Loucy (cell line): ENCODE measurements at regions not wholly inside any gene's neighbourhood (a gene's known extent, or its start where the extent isn't known, plus 50 kb on each side); places are given as distances from the start of the nearest gene placed in this dataset.

ENCODE experiments used
- H2AFZ ChIP-seq: fragments of 200-600 bp; sonication (generic); 2 replicates; pipeline ENCODE4 v1.6.0; 2016; ENCODE audit warnings: antibody characterized with exemption, mild to moderate bottlenecking, low read length, moderate library complexity
- H3F3A ChIP-seq: fragments of 200-600 bp; 2 replicates; pipeline ENCODE4 v1.6.0; 2016; ENCODE audit warnings: antibody characterized with exemption, low read depth, mild to moderate bottlenecking
- H3K27me3 ChIP-seq: fragments of 200-600 bp; sonication (generic); 2 replicates; pipeline ENCODE4 v1.6.1; 2014; ENCODE audit warnings: low read length, mild to moderate bottlenecking; ENCODE audit not compliant: insufficient read depth, poor library complexity, severe bottlenecking
- H3K36me3 ChIP-seq: fragments of 200-600 bp; sonication (generic); 2 replicates; pipeline ENCODE4 v1.6.1; 2016; ENCODE audit warnings: low read length; ENCODE audit not compliant: insufficient read depth
- H3K4me1 ChIP-seq: fragments of 200-600 bp; sonication (generic); 2 replicates; pipeline ENCODE4 v1.5.1; 2014; ENCODE audit warnings: low read length, mild to moderate bottlenecking; ENCODE audit not compliant: insufficient read depth, poor library complexity, severe bottlenecking
- H3K4me2 ChIP-seq: fragments of 200-600 bp; sonication (generic); 2 replicates; pipeline ENCODE4 v1.6.0; 2014; ENCODE audit warnings: antibody characterized with exemption, low read length, low read depth, mild to moderate bottlenecking; ENCODE audit not compliant: poor library complexity, severe bottlenecking
- H3K4me3 ChIP-seq: fragments of 200-600 bp; sonication (generic); 2 replicates; pipeline ENCODE4 v1.5.1; 2014; ENCODE audit warnings: low read length, mild to moderate bottlenecking, mixed read lengths; ENCODE audit not compliant: poor library complexity, severe bottlenecking
- H3K79me2 ChIP-seq: fragments of 200-600 bp; sonication (generic); 2 replicates; pipeline ENCODE4 v1.6.1; 2014; ENCODE audit warnings: low read length; ENCODE audit not compliant: insufficient read depth
- H3K9ac ChIP-seq: fragments of 200-600 bp; sonication (generic); 2 replicates; pipeline ENCODE4 v1.6.0; 2014; ENCODE audit warnings: mild to moderate bottlenecking, low read depth, low read length, moderate library complexity; ENCODE audit not compliant: poor library complexity, severe bottlenecking
- H3K9me2 ChIP-seq: fragments of 200-600 bp; sonication (generic); replicated peaks from 2 replicates; pipeline ENCODE4 v1.6.1; 2016; ENCODE audit warnings: low read depth, low read length, mixed read lengths
- H3K9me3 ChIP-seq: fragments of 200-600 bp; sonication (generic); 2 replicates; pipeline ENCODE4 v1.6.1; 2014; ENCODE audit warnings: mild to moderate bottlenecking, antibody characterized with exemption, low read length, low read depth; ENCODE audit not compliant: insufficient read depth
- H4K20me1 ChIP-seq: fragments of 200-600 bp; sonication (generic); 2 replicates; pipeline ENCODE4 v1.6.0; 2014; ENCODE audit warnings: antibody characterized with exemption, low read length, mild to moderate bottlenecking; ENCODE audit not compliant: insufficient read depth, poor library complexity, severe bottlenecking
- EZH2phosphoT487 ChIP-seq: fragments of 200-600 bp; IDR thresholded peaks from 2 replicates; pipeline ENCODE4 v1.6.1; 2018; ENCODE audit warnings: antibody characterized with exemption, mild to moderate bottlenecking, moderate library complexity, borderline replicate concordance
- TF ChIP-seq, protein P1 (sequence below): fragments of 200-600 bp; sonication (generic); conservative IDR thresholded peaks from 2 replicates; pipeline ENCODE4 v1.5.1; 2014; ENCODE audit warnings: mild to moderate bottlenecking, antibody characterized with exemption, low read length

DNA sequence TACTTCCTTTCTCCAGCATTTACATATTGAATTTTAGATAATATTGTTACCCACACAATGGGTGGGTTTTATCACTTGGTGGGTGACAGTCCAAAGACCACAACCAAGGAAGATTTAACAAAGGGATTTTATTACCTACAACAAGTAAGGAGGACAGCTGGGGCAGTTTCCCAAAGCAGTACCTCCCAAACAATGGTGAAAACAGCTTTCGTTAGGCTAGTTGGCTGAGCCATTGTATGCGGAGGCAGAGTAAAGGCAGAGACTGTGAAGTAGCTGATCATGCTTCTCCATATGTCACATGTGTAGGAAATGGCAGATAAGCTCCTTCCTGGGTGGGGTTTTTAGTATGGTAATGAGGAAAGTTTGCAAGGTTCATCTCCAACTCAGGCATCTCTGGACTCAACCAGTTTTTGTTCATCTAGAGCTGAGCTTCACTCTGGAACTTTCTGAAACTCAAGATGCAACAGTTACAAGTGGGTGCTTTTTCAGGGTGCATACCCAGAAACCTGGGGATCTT, 104.3 kb upstream of the PSMD7 start:
- Histone ChIP-seq H2AFZ (no peak overlapping the region), H3K9me2 (peaks cover 3% of the 10 kb centered on the region; the same call in 1 of the 2 replicates), H3K9ac (no peak overlapping the region), H3K27me3 (no peaks in the 10 kb centered on the region), H3K4me3 (no peak overlapping the region), H3K4me1 (no peaks in the 10 kb centered on the region), H3K9me3 (no peaks in the 10 kb centered on the region), H3K79me2 (no peaks in the 10 kb centered on the region), H4K20me1 (no peaks in the 10 kb centered on the region), H3F3A (no peaks in the 10 kb centered on the region), H3K4me2 (no peak overlapping the region), H3K36me3 (no peaks in the 10 kb centered on the region)
- TF ChIP-seq EZH2phosphoT487 = no peak
- TF ChIP-seq, protein P1, sequence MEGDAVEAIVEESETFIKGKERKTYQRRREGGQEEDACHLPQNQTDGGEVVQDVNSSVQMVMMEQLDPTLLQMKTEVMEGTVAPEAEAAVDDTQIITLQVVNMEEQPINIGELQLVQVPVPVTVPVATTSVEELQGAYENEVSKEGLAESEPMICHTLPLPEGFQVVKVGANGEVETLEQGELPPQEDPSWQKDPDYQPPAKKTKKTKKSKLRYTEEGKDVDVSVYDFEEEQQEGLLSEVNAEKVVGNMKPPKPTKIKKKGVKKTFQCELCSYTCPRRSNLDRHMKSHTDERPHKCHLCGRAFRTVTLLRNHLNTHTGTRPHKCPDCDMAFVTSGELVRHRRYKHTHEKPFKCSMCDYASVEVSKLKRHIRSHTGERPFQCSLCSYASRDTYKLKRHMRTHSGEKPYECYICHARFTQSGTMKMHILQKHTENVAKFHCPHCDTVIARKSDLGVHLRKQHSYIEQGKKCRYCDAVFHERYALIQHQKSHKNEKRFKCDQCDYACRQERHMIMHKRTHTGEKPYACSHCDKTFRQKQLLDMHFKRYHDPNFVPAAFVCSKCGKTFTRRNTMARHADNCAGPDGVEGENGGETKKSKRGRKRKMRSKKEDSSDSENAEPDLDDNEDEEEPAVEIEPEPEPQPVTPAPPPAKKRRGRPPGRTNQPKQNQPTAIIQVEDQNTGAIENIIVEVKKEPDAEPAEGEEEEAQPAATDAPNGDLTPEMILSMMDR = no peak

DNA sequence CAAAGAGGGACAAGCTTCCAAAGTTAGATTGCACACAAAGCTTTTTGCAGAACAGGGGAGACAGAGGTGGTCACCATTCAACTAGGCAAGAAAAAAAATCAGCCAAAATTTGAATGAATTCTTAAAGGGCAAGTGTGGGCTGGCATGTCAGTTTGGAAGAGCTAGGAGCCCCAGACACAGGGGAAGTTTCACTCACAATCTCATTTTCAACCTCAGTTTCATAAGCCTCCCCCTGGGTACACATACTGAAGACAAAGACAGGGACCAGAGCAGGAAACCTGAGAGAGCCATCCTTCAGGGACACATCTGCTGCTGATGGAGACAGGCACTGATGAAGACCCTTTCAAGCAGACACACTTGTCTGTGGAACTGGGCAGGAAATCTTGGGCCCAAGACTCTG, 106.3 kb upstream of the PSMD7 start:
- Histone ChIP-seq H3K36me3 (no peaks in the 10 kb centered on the region), H3K27me3 (no peaks in the 10 kb centered on the region), H2AFZ (no peak overlapping the region), H3F3A (no peaks in the 10 kb centered on the region), H3K4me3 (no peak overlapping the region), H4K20me1 (no peaks in the 10 kb centered on the region), H3K9me3 (no peaks in the 10 kb centered on the region), H3K9me2 (0 out of 2 replicates have a peak, but pooled peaks cover 7% of the 10 kb centered on the region), H3K79me2 (no peaks in the 10 kb centered on the region), H3K4me2 (no peak overlapping the region), H3K9ac (no peak overlapping the region), H3K4me1 (no peaks in the 10 kb centered on the region)
- no peak for TF ChIP-seq EZH2phosphoT487
- TF ChIP-seq, protein P1 = no peak

DNA sequence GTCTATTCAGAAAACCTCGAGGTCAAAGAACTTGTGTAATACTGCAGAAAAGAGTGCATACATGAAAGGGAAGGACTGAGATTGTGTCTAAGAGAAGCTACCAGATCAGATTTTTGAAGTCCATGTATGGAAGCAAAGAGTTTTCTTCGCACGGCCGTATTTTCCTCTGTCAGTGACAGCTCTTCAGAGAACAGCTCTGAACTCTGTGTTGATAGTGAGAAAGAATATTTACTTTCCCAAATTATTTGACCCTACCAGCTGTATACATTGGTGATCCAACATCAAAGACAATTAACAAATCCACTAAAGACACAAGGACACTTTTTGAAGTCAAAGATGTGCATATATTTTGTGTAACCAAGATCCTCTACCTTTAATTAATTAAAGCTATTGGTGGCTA, 107.8 kb upstream of the PSMD7 start:
- no peaks in the 10 kb centered on the region for H3K27me3 ChIP-seq
- H3K9me3 ChIP-seq = no peaks in the 10 kb centered on the region
- no peaks in the 10 kb centered on the region for H3F3A ChIP-seq
- H3K36me3 ChIP-seq = no peaks in the 10 kb centered on the region
- H3K9ac ChIP-seq = no peak overlapping the region
- 0 out of 2 replicates have a peak, but pooled peaks cover 7% of the 10 kb centered on the region for H3K9me2 ChIP-seq
- no peaks in the 10 kb centered on the region for H3K79me2 ChIP-seq
- H4K20me1 ChIP-seq = no peaks in the 10 kb centered on the region
- H2AFZ ChIP-seq = no peak overlapping the region
- H3K4me3 ChIP-seq = no peak overlapping the region
- no peaks in the 10 kb centered on the region for H3K4me1 ChIP-seq
- no peak overlapping the region for H3K4me2 ChIP-seq
- no peak for TF ChIP-seq EZH2phosphoT487
- TF ChIP-seq, protein P1 = no peak
